Astrocyte of the cerebellum (primary cell): ENCODE measurements at regions not wholly inside any gene's neighbourhood (a gene's known extent, or its start where the extent isn't known, plus 50 kb on each side); places are given as distances from the start of the nearest gene placed in this dataset.

Experiments used
- DNase-seq: peaks from one replicate; pipeline ENCODE4 v3.0.0-alpha.2; 2011; ENCODE audit warnings: low read depth
- H3K4me3 ChIP-seq: 2 replicates; pipeline ENCODE4 v1.5.1; 2011; ENCODE audit warnings: mild to moderate bottlenecking, low read depth, low read length, moderate library complexity
- in situ Hi-C: cut with HindIII; loops from 2 replicates; pipeline ENCODE4 v1.10.0; 2017; ENCODE audit warnings: low sequenced_read_pairs
- TF ChIP-seq, protein P1 (sequence below): IDR thresholded peaks from 2 replicates; pipeline ENCODE4 v1.5.1; 2012; ENCODE audit warnings: low read length, low read depth, moderate library complexity, mild to moderate bottlenecking; ENCODE audit errors: missing control alignments

DNA sequence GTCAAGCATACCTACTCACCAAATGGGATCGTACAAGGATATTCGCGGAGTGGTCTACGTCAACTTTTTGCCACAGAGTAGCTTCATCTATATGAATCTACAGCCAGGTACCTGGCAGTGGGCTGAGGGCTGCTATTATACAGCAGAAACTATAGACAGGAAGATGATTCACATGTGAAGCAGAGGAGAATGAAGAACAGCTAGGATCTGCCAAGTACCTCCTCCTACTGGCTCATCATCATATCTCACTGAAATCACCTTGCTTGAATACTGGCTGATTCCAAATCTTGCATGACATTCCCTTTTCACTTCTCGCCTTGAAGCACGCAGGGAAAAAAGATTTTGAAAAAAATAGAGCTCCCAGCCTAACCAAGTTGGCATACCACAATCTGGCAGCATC is 488.7 kb upstream of the NRSN1 start:
- no peak for DNase-seq
- no peak overlapping the region for H3K4me3 ChIP-seq
- in situ Hi-C loops: no loop called here
- TF ChIP-seq, protein P1, sequence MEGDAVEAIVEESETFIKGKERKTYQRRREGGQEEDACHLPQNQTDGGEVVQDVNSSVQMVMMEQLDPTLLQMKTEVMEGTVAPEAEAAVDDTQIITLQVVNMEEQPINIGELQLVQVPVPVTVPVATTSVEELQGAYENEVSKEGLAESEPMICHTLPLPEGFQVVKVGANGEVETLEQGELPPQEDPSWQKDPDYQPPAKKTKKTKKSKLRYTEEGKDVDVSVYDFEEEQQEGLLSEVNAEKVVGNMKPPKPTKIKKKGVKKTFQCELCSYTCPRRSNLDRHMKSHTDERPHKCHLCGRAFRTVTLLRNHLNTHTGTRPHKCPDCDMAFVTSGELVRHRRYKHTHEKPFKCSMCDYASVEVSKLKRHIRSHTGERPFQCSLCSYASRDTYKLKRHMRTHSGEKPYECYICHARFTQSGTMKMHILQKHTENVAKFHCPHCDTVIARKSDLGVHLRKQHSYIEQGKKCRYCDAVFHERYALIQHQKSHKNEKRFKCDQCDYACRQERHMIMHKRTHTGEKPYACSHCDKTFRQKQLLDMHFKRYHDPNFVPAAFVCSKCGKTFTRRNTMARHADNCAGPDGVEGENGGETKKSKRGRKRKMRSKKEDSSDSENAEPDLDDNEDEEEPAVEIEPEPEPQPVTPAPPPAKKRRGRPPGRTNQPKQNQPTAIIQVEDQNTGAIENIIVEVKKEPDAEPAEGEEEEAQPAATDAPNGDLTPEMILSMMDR: no peak

DNA sequence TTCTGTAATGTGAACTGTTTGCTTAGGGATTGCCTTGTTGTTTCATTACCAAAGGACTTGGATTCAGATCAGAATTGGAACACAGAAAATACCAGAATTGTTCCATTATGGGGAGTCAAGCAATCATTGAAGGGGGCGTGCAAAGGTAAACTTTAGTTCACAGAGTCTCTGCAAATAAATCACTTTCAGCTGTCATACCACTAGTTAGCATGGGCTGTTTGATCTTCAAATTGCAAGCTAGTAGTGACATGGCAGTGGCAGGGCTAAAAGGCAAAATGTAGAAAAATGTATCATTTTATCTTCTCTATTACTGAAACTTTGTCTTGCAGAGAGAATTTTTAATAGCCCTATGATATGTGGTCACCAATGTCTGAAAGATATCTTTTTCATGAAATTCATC is 483.2 kb upstream of the NRSN1 start:
- H3K4me3 ChIP-seq: no peak overlapping the region
- in situ Hi-C loops: no loop called here
- no peak for DNase-seq
- TF ChIP-seq, protein P1: no peak

DNA sequence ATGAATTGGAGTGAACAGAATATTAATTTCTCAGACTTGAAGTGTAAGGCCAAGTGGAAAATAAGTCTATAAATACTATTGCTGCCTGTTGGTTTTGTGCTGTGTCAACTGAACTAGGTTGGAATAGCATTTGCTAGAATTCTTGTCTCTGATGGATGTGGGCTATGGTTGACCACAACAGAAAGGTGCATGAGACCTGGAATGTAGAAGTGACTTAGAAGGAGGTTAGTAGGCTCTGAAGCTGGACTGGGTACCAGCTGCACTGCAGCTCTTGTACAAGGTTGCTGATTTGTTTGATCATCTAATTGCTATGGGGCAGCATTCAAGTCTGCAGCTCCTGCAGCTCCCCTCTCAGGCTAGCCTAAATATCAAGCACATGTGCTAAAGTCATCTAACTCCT is 479.0 kb upstream of the NRSN1 start:
- TF ChIP-seq, protein P1: no peak
- DNase-seq: no peak
- in situ Hi-C loops: no loop called here
- H3K4me3 ChIP-seq: no peak overlapping the region

DNA sequence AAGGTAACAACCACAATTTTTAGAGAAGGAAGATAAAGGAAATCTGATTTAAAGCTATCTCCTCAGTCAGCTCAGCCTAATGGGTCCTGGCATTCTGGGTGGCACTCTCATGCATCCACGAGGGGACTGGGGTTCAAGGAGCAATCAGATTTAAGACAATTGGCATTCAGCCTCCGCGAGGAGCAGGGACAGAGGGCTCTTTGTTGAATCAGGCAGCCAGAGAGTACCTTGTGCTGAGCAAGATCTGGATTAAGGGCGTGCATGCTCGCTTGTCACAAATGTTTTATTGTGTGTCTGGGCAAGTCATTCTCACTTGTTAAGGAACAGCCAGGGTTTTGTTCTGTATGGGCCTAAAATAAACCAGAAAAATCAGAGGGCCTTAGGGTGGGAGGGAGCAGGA is 475.3 kb upstream of the NRSN1 start:
- DNase-seq: no peak
- H3K4me3 ChIP-seq: no peak overlapping the region
- in situ Hi-C loops: no loop called here
- TF ChIP-seq, protein P1: no peak

DNA sequence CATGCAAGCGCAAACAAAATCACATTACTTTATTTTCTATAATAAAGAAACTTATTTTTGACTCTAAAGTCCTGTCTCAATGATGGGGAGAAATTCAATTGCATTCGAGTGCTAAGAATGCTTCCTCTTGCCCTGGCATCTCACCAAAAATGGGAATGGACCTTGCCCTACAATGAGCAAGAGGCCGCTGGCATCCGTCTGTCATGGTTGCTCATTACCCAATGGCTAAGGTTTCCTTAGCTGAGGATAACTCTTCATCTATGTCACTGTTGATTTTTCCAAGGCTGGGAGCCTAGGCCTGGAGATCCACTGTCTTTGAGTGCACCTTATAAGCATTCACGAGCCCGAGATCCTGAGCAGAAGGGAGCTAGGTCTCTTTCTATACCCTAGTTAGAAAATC is 471.3 kb upstream of the NRSN1 start:
- no peak overlapping the region for H3K4me3 ChIP-seq
- in situ Hi-C loops: no loop called here
- no peak for DNase-seq
- TF ChIP-seq, protein P1: no peak

DNA sequence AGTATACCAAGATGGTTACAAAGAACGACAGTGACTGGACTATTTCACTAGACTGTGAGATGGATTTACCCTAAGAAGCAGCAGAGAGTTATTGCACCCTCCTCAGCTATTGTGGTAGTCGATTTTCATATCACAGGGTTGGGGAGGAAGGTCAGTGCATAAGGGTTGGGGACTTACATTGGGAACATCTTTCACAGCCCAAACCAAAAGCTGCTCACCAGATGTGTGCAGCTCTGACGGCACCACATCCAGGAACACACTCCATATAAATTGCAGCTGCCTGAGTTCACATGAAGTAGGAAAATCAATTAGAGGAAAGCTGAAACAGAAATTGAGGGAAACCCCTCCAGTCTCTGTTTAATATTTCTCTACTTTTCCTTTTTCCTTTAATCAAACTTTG is 470.5 kb upstream of the NRSN1 start:
- in situ Hi-C loops: no loop called here
- no peak for DNase-seq
- TF ChIP-seq, protein P1: no peak
- no peak overlapping the region for H3K4me3 ChIP-seq
